ENCODE measurements at regions not wholly inside any gene's neighbourhood (a gene's known extent, or its start where the extent isn't known, plus 50 kb on each side); places are given as distances from the start of the nearest gene placed in this dataset.
"Not testable (repeated sequence)": the region's sequence is repeated elsewhere in the genome, so short reads cannot be mapped to it uniquely, and the experiment has no call there.

DNA sequence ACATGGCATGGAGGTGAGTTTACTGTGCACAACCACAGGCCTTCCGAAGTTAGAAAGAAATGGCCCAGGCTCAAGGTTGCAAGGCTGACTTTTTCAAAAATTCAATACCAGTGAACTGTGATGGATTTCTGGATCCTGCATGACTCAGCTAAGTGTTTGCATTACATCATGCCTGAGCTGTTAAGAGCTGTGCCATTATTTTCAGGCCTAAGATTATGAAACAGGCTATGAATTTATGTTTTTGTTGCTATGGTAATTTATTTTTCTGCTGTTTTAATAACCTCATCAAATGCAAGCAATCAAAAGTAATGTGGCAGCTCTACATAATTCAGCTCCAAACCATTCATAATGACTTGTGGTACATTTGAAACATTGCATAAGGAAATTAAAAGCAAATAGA lies 457.7 kb upstream of the TMEM132C start:
- TF ChIP-seq, protein P1, sequence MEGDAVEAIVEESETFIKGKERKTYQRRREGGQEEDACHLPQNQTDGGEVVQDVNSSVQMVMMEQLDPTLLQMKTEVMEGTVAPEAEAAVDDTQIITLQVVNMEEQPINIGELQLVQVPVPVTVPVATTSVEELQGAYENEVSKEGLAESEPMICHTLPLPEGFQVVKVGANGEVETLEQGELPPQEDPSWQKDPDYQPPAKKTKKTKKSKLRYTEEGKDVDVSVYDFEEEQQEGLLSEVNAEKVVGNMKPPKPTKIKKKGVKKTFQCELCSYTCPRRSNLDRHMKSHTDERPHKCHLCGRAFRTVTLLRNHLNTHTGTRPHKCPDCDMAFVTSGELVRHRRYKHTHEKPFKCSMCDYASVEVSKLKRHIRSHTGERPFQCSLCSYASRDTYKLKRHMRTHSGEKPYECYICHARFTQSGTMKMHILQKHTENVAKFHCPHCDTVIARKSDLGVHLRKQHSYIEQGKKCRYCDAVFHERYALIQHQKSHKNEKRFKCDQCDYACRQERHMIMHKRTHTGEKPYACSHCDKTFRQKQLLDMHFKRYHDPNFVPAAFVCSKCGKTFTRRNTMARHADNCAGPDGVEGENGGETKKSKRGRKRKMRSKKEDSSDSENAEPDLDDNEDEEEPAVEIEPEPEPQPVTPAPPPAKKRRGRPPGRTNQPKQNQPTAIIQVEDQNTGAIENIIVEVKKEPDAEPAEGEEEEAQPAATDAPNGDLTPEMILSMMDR (IDR thresholded peaks at IDR 0.05; ENCODE audit: control extremely low read depth, extremely low read depth): no peak
- peak; percentile 62 for ATAC-seq (ENCODE audit: insufficient read depth, low FRiP score)
- Histone ChIP-seq H3K27me3 (ENCODE audit: control insufficient read depth in 3 of 3, insufficient read depth in 3 of 3, low read length in 2 of 3) (no peaks in the 10 kb centered on the region), H3K27ac (ENCODE audit: low read depth in 1 of 2, low read length in 1 of 2) (no peak overlapping the region), H3K4me1 (ENCODE audit: control insufficient read depth in 5 of 5, insufficient read depth in 5 of 5, low read length in 5 of 5) (no peaks in the 10 kb centered on the region), H3K36me3 (ENCODE audit: control insufficient read depth in 4 of 4, insufficient read depth in 4 of 4, low read length in 4 of 4) (no peaks in the 10 kb centered on the region), H3K4me3 (no peak overlapping the region), H3K9me3 (ENCODE audit: control insufficient read depth in 4 of 4, insufficient read depth in 3 of 4, low read length in 3 of 4) (peaks cover 0 to 2% (median 0%) of the 10 kb centered on the region in 4 donors), H3K9ac (ENCODE audit: insufficient read depth in 1 of 2, low read length in 2 of 2) (no peak overlapping the region)
- DNase-seq: peak in 2 of 3 donors; percentile 3 to 30
- 53 to 79% methylated on average over 1 of the region's 1 CpG for WGBS, 2 donors

DNA sequence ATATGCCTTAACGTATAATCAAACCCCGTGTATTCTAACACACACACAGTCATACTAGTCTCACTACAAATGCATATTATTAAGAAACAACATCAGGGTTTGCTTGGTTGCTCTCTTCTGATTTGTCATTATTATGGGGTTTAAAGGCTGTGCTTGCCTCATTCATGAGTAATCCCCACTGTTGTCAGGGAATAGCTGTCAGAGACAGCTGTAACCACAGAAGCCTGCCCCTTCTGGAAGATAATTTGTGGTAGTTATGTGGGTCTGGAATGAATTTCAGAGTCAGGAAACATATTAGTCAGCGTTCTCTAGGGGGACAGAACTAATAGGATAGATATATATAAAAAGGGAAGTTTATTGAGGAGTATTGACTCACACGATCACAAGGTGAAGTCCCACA lies 456.9 kb upstream of the TMEM132C start:
- TF ChIP-seq, protein P1 (IDR thresholded peaks at IDR 0.05; ENCODE audit: control extremely low read depth, extremely low read depth): no peak
- WGBS, 2 donors: 67 to 70% methylated on average over 4 of the region's 4 CpGs
- ATAC-seq (ENCODE audit: insufficient read depth, low FRiP score) (peak; percentile 48), DNase-seq (no peak)
- Histone ChIP-seq H3K9ac (ENCODE audit: insufficient read depth in 1 of 2, low read length in 2 of 2) (no peak overlapping the region), H3K27me3 (ENCODE audit: control insufficient read depth in 3 of 3, insufficient read depth in 3 of 3, low read length in 2 of 3) (no peaks in the 10 kb centered on the region), H3K27ac (ENCODE audit: low read depth in 1 of 2, low read length in 1 of 2) (no peak overlapping the region), H3K9me3 (ENCODE audit: control insufficient read depth in 4 of 4, insufficient read depth in 3 of 4, low read length in 3 of 4) (no peaks in the 10 kb centered on the region), H3K4me3 (no peak overlapping the region), H3K36me3 (ENCODE audit: control insufficient read depth in 4 of 4, insufficient read depth in 4 of 4, low read length in 4 of 4) (no peaks in the 10 kb centered on the region), H3K4me1 (ENCODE audit: control insufficient read depth in 5 of 5, insufficient read depth in 5 of 5, low read length in 5 of 5) (no peaks in the 10 kb centered on the region)

DNA sequence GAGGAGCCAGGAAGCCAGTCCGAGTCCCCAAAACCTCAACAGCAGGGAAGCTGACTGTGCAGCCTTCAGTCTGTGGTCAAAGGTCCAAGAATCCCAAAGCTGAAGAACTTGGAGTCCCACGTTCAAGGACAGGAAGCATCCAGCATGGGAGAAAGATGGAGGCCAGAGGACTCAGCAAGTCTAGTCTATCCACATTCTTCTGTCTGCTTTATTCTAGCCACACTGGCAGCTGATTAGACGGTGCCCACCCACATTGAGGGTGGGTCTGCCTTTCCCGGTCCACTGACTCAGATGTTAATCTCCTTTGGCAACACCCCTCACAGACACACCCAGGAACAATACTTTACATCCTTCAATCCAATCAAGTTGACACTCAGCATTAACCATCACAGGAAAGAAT lies 456.5 kb upstream of the TMEM132C start:
- DNase-seq; H3K27me3 ChIP-seq (ENCODE audit: control insufficient read depth in 3 of 3, insufficient read depth in 3 of 3, low read length in 2 of 3); H3K9me3 ChIP-seq (ENCODE audit: control insufficient read depth in 4 of 4, insufficient read depth in 3 of 4, low read length in 3 of 4); H3K36me3 ChIP-seq (ENCODE audit: control insufficient read depth in 4 of 4, insufficient read depth in 4 of 4, low read length in 4 of 4); H3K9ac ChIP-seq (ENCODE audit: insufficient read depth in 1 of 2, low read length in 2 of 2); H3K4me1 ChIP-seq (ENCODE audit: control insufficient read depth in 5 of 5, insufficient read depth in 5 of 5, low read length in 5 of 5); ATAC-seq (ENCODE audit: insufficient read depth, low FRiP score); H3K4me3 ChIP-seq; H3K27ac ChIP-seq (ENCODE audit: low read depth in 1 of 2, low read length in 1 of 2): not testable (repeated sequence)
- WGBS, 2 donors: 66 to 68% methylated on average over 4 of the region's 4 CpGs

GRCh38 chr12:127811988-127812387 lies 455.0 kb upstream of the TMEM132C start:
- Histone ChIP-seq H3K27me3 (ENCODE audit: control insufficient read depth in 3 of 3, insufficient read depth in 3 of 3, low read length in 2 of 3) (no peaks in the 10 kb centered on the region), H3K9ac (ENCODE audit: insufficient read depth in 1 of 2, low read length in 2 of 2) (no peak overlapping the region), H3K36me3 (ENCODE audit: control insufficient read depth in 4 of 4, insufficient read depth in 4 of 4, low read length in 4 of 4) (no peaks in the 10 kb centered on the region), H3K4me1 (ENCODE audit: control insufficient read depth in 5 of 5, insufficient read depth in 5 of 5, low read length in 5 of 5) (no peaks in the 10 kb centered on the region), H3K27ac (ENCODE audit: low read depth in 1 of 2, low read length in 1 of 2) (no peak overlapping the region), H3K4me3 (no peak overlapping the region), H3K9me3 (ENCODE audit: control insufficient read depth in 4 of 4, insufficient read depth in 3 of 4, low read length in 3 of 4) (peaks cover 0 to 5% (median 0%) of the 10 kb centered on the region in 4 donors)
- DNase-seq (peak; percentile 18 to 55 (median 20)), ATAC-seq (ENCODE audit: insufficient read depth, low FRiP score) (no peak)
- 17 to 25% methylated on average over 7 of the region's 7 CpGs for WGBS, 2 donors
- TF ChIP-seq, protein P1 (IDR thresholded peaks at IDR 0.05; ENCODE audit: control extremely low read depth, extremely low read depth): no peak
